ENCODE measurements at regions not wholly inside any gene's neighbourhood (a gene's known extent, or its start where the extent isn't known, plus 50 kb on each side); places are given as distances from the start of the nearest gene placed in this dataset.

DNA sequence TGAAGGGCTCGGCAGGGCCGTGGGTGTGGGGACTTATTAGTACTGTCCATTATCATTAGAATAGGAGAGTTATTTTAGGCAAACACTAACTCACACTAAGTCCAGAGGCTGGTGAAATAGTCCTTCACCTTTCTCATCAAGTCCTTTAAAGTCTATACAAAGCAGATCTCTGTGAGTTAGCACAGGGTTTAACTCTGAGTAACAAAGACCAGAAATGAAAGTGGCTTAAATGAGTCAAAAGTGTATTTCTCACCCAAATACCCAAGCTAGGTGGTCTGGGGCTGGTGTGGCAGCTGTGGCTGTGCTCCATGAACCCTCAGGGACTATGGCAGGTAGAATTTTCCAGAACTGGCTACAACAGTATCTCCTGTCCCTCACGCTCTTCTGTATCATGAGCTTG, 263.2 kb downstream of the BCOR start:
- TF ChIP-seq, protein P1, sequence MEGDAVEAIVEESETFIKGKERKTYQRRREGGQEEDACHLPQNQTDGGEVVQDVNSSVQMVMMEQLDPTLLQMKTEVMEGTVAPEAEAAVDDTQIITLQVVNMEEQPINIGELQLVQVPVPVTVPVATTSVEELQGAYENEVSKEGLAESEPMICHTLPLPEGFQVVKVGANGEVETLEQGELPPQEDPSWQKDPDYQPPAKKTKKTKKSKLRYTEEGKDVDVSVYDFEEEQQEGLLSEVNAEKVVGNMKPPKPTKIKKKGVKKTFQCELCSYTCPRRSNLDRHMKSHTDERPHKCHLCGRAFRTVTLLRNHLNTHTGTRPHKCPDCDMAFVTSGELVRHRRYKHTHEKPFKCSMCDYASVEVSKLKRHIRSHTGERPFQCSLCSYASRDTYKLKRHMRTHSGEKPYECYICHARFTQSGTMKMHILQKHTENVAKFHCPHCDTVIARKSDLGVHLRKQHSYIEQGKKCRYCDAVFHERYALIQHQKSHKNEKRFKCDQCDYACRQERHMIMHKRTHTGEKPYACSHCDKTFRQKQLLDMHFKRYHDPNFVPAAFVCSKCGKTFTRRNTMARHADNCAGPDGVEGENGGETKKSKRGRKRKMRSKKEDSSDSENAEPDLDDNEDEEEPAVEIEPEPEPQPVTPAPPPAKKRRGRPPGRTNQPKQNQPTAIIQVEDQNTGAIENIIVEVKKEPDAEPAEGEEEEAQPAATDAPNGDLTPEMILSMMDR (IDR thresholded peaks at IDR 0.05; ENCODE audit: low read length), result no peak
- no peak for TF ChIP-seq EZH2 (IDR thresholded peaks at IDR 0.05; ENCODE audit: borderline replicate concordance, low read length)
